PC-3 (cell line): ENCODE measurements at regions not wholly inside any gene's neighbourhood (a gene's known extent, or its start where the extent isn't known, plus 50 kb on each side); places are given as distances from the start of the nearest gene placed in this dataset.

ENCODE experiments used
- ATAC-seq: fragments of 200-7000 bp; cut with Tn5 transposase; 2 replicates; pipeline ENCODE4 v1.9.1; 2020; ENCODE audit warnings: mild to moderate bottlenecking, moderate library complexity
- BruUV-seq: library from RNA; stranded (reverse); fragments of 400-500 nt; replicated peaks from 2 replicates; lab custom pipeline; 2021; lab: Mats Ljungman, UMichigan
- CTCF ChIA-PET: fragments of 300-600 bp; sonication (Branson Sonifier 250); formaldehyde crosslinking; loops from one replicate; lab custom pipeline; 2022; ENCODE audit warnings: antibody characterized with exemption; lab: Charles Lee
- POLR2A ChIA-PET: fragments of 300-600 bp; sonication (Branson Sonifier 250); formaldehyde crosslinking; loops from one replicate; lab custom pipeline; 2022; ENCODE audit warnings: antibody characterized with exemption; ENCODE audit not compliant: unreplicated experiment; lab: Charles Lee
- DNase-seq: peaks from one replicate; pipeline ENCODE4 v3.0.0-alpha.2; 2015
- H2AFZ ChIP-seq: fragments of 300-600 bp; sonication (generic); 2 replicates; pipeline ENCODE4 v1.6.0; 2016; ENCODE audit warnings: antibody characterized with exemption, low read length
- H3F3A ChIP-seq: fragments of 300-600 bp; sonication (generic); one replicate; pipeline ENCODE4 v1.6.0; 2017; ENCODE audit warnings: antibody characterized with exemption, low read length, control low read depth, mild to moderate bottlenecking; ENCODE audit not compliant: unreplicated experiment
- H3K27ac ChIP-seq: fragments of 300-600 bp; sonication (generic); 2 replicates; pipeline ENCODE4 v1.5.1; 2016; ENCODE audit warnings: mild to moderate bottlenecking, low read length
- H3K27me3 ChIP-seq: fragments of 300-600 bp; sonication (generic); 2 replicates; pipeline ENCODE4 v1.6.1; 2016; ENCODE audit warnings: low read length, mixed read lengths
- H3K36me3 ChIP-seq: fragments of 300-600 bp; sonication (generic); 2 replicates; pipeline ENCODE4 v1.6.1; 2016; ENCODE audit warnings: low read depth, mixed run types, low read length, mixed read lengths
- H3K4me1 ChIP-seq: fragments of 300-600 bp; sonication (generic); 2 replicates; pipeline ENCODE4 v1.5.1; 2016; ENCODE audit warnings: low read length; ENCODE audit not compliant: insufficient read depth
- H3K4me2 ChIP-seq: fragments of 300-600 bp; sonication (generic); 2 replicates; pipeline ENCODE4 v1.6.0; 2016; ENCODE audit warnings: low read length
- H3K4me3 ChIP-seq: fragments of 300-600 bp; sonication (generic); 2 replicates; pipeline ENCODE4 v1.5.1; 2016; ENCODE audit warnings: mild to moderate bottlenecking, low read length, mixed read lengths
- H3K79me2 ChIP-seq: fragments of 300-600 bp; sonication (generic); 2 replicates; pipeline ENCODE4 v1.6.1; 2017; ENCODE audit warnings: low read length, mixed read lengths
- H3K9ac ChIP-seq: fragments of 300-600 bp; sonication (generic); 2 replicates; pipeline ENCODE4 v1.6.0; 2016; ENCODE audit warnings: mild to moderate bottlenecking, low read length
- H3K9me2 ChIP-seq: fragments of 300-600 bp; sonication (generic); replicated peaks from 2 replicates; pipeline ENCODE4 v1.6.1; 2016; ENCODE audit warnings: mixed run types, low read length, mixed read lengths
- H3K9me3 ChIP-seq: fragments of 300-600 bp; sonication (generic); 2 replicates; pipeline ENCODE4 v1.6.1; 2016; ENCODE audit warnings: low read length, mixed read lengths
- H4K20me1 ChIP-seq: fragments of 300-600 bp; sonication (generic); 2 replicates; pipeline ENCODE4 v1.6.1; 2016; ENCODE audit warnings: low read length, mixed read lengths
- CTCF ChIP-seq: fragments of 300-600 bp; sonication (generic); conservative IDR thresholded peaks from 2 replicates; pipeline ENCODE4 v1.5.1; 2017; ENCODE audit warnings: antibody characterized with exemption, low read depth, mild to moderate bottlenecking, low read length
- EZH2 ChIP-seq: fragments of 300-600 bp; sonication (generic); IDR thresholded peaks from one replicate; pipeline ENCODE4 v1.6.1; 2017; ENCODE audit warnings: antibody characterized with exemption, mild to moderate bottlenecking, low read length; ENCODE audit not compliant: unreplicated experiment
- EZH2phosphoT487 ChIP-seq: fragments of 300-600 bp; sonication (generic); IDR thresholded peaks from 2 replicates; pipeline ENCODE4 v1.6.1; 2018; ENCODE audit warnings: mild to moderate bottlenecking, antibody characterized with exemption, low read length, borderline replicate concordance
- intact Hi-C: fragments of 100-400 bp; cut with micrococcal nuclease; formaldehyde crosslinking; loops from 2 replicates; pipeline ENCODE4 v1.9.0; 2023

DNA sequence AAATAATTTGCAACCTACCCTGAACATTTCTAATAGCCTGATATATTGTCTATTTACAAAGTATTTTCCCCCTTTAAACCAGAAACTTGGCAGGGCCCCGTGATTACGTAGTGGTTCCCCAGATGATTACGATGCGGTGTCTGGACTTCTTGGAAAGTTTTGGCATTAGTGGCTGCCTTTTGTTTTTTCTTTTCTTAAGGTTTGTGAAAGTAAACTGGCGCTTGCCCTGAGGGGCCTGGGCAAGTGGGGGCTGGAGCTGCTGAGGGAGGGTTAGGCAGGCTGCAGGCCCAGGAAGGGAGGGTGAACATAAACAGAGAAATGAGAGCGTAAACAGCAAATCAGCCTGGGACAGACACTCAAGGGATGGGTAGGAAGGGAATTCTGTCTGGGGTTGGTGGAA is 123.6 kb upstream of the MSX1 start:
- Histone ChIP-seq H3K36me3 (no peaks in the 10 kb centered on the region), H3K4me3 (no peak overlapping the region), H3K4me1 (no peaks in the 10 kb centered on the region), H3K9me3 (no peaks in the 10 kb centered on the region), H3F3A (no peaks in the 10 kb centered on the region), H2AFZ (no peak overlapping the region), H3K9me2 (no peaks in the 10 kb centered on the region), H3K4me2 (no peak overlapping the region), H3K27me3 (no peaks in the 10 kb centered on the region), H3K79me2 (no peaks in the 10 kb centered on the region), H3K27ac (no peak overlapping the region), H4K20me1 (no peaks in the 10 kb centered on the region), H3K9ac (no peak overlapping the region)
- ATAC-seq (no peak), DNase-seq (no peak)
- ChIA-PET POLR2A (no interaction called here), CTCF (no interaction called here)
- no TSS peak for BruUV-seq
- intact Hi-C loops = no loop called here
- no peak for TF ChIP-seq EZH2phosphoT487
- no peak for TF ChIP-seq EZH2
- no peak for TF ChIP-seq CTCF

GRCh38 chr4:4735136-4735750 is 124.2 kb upstream of the MSX1 start:
- TF ChIP-seq CTCF (no peak), EZH2 (no peak), EZH2phosphoT487 (no peak)
- BruUV-seq = no TSS peak
- POLR2A ChIA-PET = no interaction called here

GRCh38 chr4:4734425-4734824 is 125.0 kb upstream of the MSX1 start:
- no peak overlapping the region for H3K27ac ChIP-seq
- no peaks in the 10 kb centered on the region for H4K20me1 ChIP-seq
- no peaks in the 10 kb centered on the region for H3K27me3 ChIP-seq
- DNase-seq (no peak), ATAC-seq (no peak)
- no peaks in the 10 kb centered on the region for H3F3A ChIP-seq
- no peaks in the 10 kb centered on the region for H3K9me3 ChIP-seq
- H3K36me3 ChIP-seq = no peaks in the 10 kb centered on the region
- intact Hi-C loops = no loop called here
- TF ChIP-seq EZH2 = no peak
- no peaks in the 10 kb centered on the region for H3K79me2 ChIP-seq
- ChIA-PET CTCF (no interaction called here), POLR2A (no interaction called here)
- no peaks in the 10 kb centered on the region for H3K9me2 ChIP-seq
- no peak overlapping the region for H3K4me2 ChIP-seq
- no TSS peak for BruUV-seq
- no peaks in the 10 kb centered on the region for H3K4me1 ChIP-seq
- H3K4me3 ChIP-seq = no peak overlapping the region
- no peak overlapping the region for H3K9ac ChIP-seq
- H2AFZ ChIP-seq = no peak overlapping the region

More at GRCh38 chr4:4735136-4735750, 124.2 kb upstream of the MSX1 start:
- no peaks in the 10 kb centered on the region for H3K9me2 ChIP-seq
- H3K27me3 ChIP-seq = no peaks in the 10 kb centered on the region
- no peaks in the 10 kb centered on the region for H3K4me1 ChIP-seq
- no peaks in the 10 kb centered on the region for H3K79me2 ChIP-seq
- ATAC-seq (no peak), DNase-seq (no peak)
- H3K36me3 ChIP-seq = no peaks in the 10 kb centered on the region
- CTCF ChIA-PET = no interaction called here
- H3K9ac ChIP-seq = no peak overlapping the region
- H3K4me2 ChIP-seq = no peak overlapping the region
- H3K9me3 ChIP-seq = no peaks in the 10 kb centered on the region
- H3F3A ChIP-seq = no peaks in the 10 kb centered on the region
- intact Hi-C loops = no loop called here
- no peak overlapping the region for H2AFZ ChIP-seq
- no peak overlapping the region for H3K27ac ChIP-seq
- no peaks in the 10 kb centered on the region for H4K20me1 ChIP-seq
- H3K4me3 ChIP-seq = no peak overlapping the region
